GM12878 (cell line): ENCODE measurements at regions not wholly inside any gene's neighbourhood (a gene's known extent, or its start where the extent isn't known, plus 50 kb on each side); places are given as distances from the start of the nearest gene placed in this dataset.

Source experiments
- ATAC-seq: fragments of 200-7000 bp; cut with Tn5 transposase; 3 replicates; pipeline ENCODE4 v1.9.1; 2020; ENCODE audit warnings: mild to moderate bottlenecking, moderate library complexity
- BruUV-seq: library from RNA; stranded (reverse); fragments of 400-500 nt; replicated peaks from 2 replicates; lab custom pipeline; 2021; lab: Mats Ljungman, UMichigan
- CTCF ChIA-PET: fragments of 300-600 bp; sonication (Branson Sonifier 250); formaldehyde crosslinking; extraction: SDS; loops from one replicate; lab custom pipeline; 2021; ENCODE audit warnings: inconsistent platforms; lab: Yijun Ruan, JAX
- POLR2A ChIA-PET: fragments of 350-600 bp; formaldehyde crosslinking; extraction: SDS; loops from one replicate; lab custom pipeline; 2021; ENCODE audit warnings: inconsistent platforms; lab: Charles Lee
- RAD21 ChIA-PET: fragments of 300-600 bp; sonication (Branson Sonifier 250); formaldehyde crosslinking; loops from one replicate; lab custom pipeline; 2023; ENCODE audit warnings: antibody characterized with exemption; ENCODE audit not compliant: unreplicated experiment; lab: Charles Lee
- SMC1A ChIA-PET: fragments of 300-600 bp; sonication (Branson Sonifier 250); formaldehyde crosslinking; loops from one replicate; lab custom pipeline; 2023; ENCODE audit not compliant: unreplicated experiment, uncharacterized antibody; lab: Charles Lee
- DNase-seq: peaks from one replicate; pipeline ENCODE4 v3.0.0-alpha.2; 2011; ENCODE audit warnings: low read depth, low spot score
- FAIRE-seq: peaks from 3 replicates; lab custom pipeline; 2011; peaks lifted over from hg19 to GRCh38; lab: Jason Lieb, UNC
- H2AFZ ChIP-seq: 2 replicates; pipeline ENCODE4 v1.6.0; 2011; ENCODE audit warnings: low read depth, low read length, control low read depth; ENCODE audit not compliant: control insufficient read depth
- H3K27ac ChIP-seq: 2 replicates; pipeline ENCODE4 v1.5.1; 2011; ENCODE audit warnings: control low read depth; ENCODE audit not compliant: control insufficient read depth, insufficient read depth
- H3K27me3 ChIP-seq, 2 experiments: replicated peaks in 1 of 2; 2 replicates each; pipeline versions ENCODE4 v1.6.0 to v1.6.1; 2011; ENCODE audit warnings: low read length in 1 of 2; ENCODE audit not compliant: control insufficient read depth in 2 of 2, insufficient read depth in 2 of 2
- H3K36me3 ChIP-seq, 2 experiments: 2 replicates each; pipeline ENCODE4 v1.5.1; 2011; ENCODE audit warnings: low read length in 1 of 2; ENCODE audit not compliant: control insufficient read depth in 2 of 2, insufficient read depth in 2 of 2
- H3K4me1 ChIP-seq: 2 replicates; pipeline ENCODE4 v1.6.1; 2011; ENCODE audit warnings: mild to moderate bottlenecking, low read length, moderate library complexity, mixed read lengths; ENCODE audit not compliant: control insufficient read depth, insufficient read depth
- H3K4me2 ChIP-seq: 2 replicates; pipeline ENCODE4 v1.6.0; 2011; ENCODE audit warnings: control low read depth; ENCODE audit not compliant: control insufficient read depth, insufficient read depth
- H3K4me3 ChIP-seq: fragments of 200-600 bp; sonication (generic); 2 replicates; pipeline ENCODE4 v1.5.1; 2016
- H3K79me2 ChIP-seq: 2 replicates; pipeline ENCODE4 v1.6.0; 2011; ENCODE audit warnings: low read length; ENCODE audit not compliant: control insufficient read depth, insufficient read depth
- H3K9ac ChIP-seq: 2 replicates; pipeline ENCODE4 v1.8.0; 2011; ENCODE audit warnings: low read length, control low read depth, mixed read lengths; ENCODE audit not compliant: control insufficient read depth, insufficient read depth
- H3K9me3 ChIP-seq: replicated peaks from 3 replicates; pipeline ENCODE4 v1.5.1; 2011; ENCODE audit warnings: mild to moderate bottlenecking, low read length; ENCODE audit not compliant: control insufficient read depth, insufficient read depth
- H4K20me1 ChIP-seq: 2 replicates; pipeline ENCODE4 v1.6.0; 2011; ENCODE audit not compliant: control insufficient read depth, insufficient read depth
- CBX5 ChIP-seq: sonication (generic); IDR thresholded peaks from 2 replicates; pipeline ENCODE4 v1.6.1; 2016; ENCODE audit warnings: low read depth, moderate library complexity, mild to moderate bottlenecking, inconsistent platforms
- CHD4 ChIP-seq: fragments of 200-600 bp; sonication (generic); IDR thresholded peaks from 2 replicates; pipeline ENCODE4 v1.6.1; 2016; ENCODE audit warnings: mild to moderate bottlenecking
- EED ChIP-seq: sonication (generic); IDR thresholded peaks from 2 replicates; pipeline ENCODE4 v1.6.1; 2016; ENCODE audit warnings: antibody characterized with exemption, low read depth
- HDAC2 ChIP-seq: fragments of 200-600 bp; sonication (generic); IDR thresholded peaks from 2 replicates; pipeline ENCODE4 v1.6.1; 2017
- IKZF1 ChIP-seq: fragments of 450-650 bp; conservative IDR thresholded peaks from 2 replicates; pipeline ENCODE4 v1.6.1; 2017; ENCODE audit warnings: antibody characterized with exemption, mild to moderate bottlenecking
- MYB ChIP-seq: fragments of 150-350 bp; IDR thresholded peaks from 2 replicates; pipeline ENCODE4 v1.6.1; 2014; ENCODE audit warnings: mild to moderate bottlenecking, low read depth, low read length, borderline replicate concordance
- NR2F1 ChIP-seq: fragments of 450-650 bp; conservative IDR thresholded peaks from 2 replicates; pipeline ENCODE4 v1.6.1; 2017; ENCODE audit warnings: mild to moderate bottlenecking
- RBBP5 ChIP-seq: fragments of 200-600 bp; sonication (generic); conservative IDR thresholded peaks from 2 replicates; pipeline ENCODE4 v1.6.1; 2016
- SIN3A ChIP-seq: IDR thresholded peaks from 2 replicates; pipeline ENCODE4 v1.6.1; 2012; ENCODE audit warnings: low read depth, low read length, improper control_type of control experiment
- SIX5 ChIP-seq: IDR thresholded peaks from 2 replicates; pipeline ENCODE4 v1.6.1; 2011; ENCODE audit warnings: mild to moderate bottlenecking, low read depth, low read length, moderate library complexity; ENCODE audit not compliant: severe bottlenecking
- SPI1 ChIP-seq: IDR thresholded peaks from 2 replicates; pipeline ENCODE4 v1.6.1; 2011; ENCODE audit warnings: low read depth, mild to moderate bottlenecking, low read length, moderate library complexity, borderline replicate concordance; ENCODE audit not compliant: insufficient read depth
- SREBF2 ChIP-seq: IDR thresholded peaks from 2 replicates; pipeline ENCODE4 v1.6.1; 2012; ENCODE audit warnings: mild to moderate bottlenecking, low read length
- TCF3 ChIP-seq: IDR thresholded peaks from 2 replicates; pipeline ENCODE4 v1.6.1; 2012; ENCODE audit warnings: low read depth, mild to moderate bottlenecking, low read length, borderline replicate concordance; ENCODE audit not compliant: insufficient read depth
- YY1 ChIP-seq: IDR thresholded peaks from 2 replicates; pipeline ENCODE4 v1.6.1; 2011; ENCODE audit warnings: low read depth, mild to moderate bottlenecking, low read length
- in situ Hi-C: fragments of 300-500 bp; cut with MboI; formaldehyde crosslinking; loops from 9 replicates; pipeline ENCODE4 v1.14.3; 2018; ENCODE audit warnings: mixed read lengths
- intact Hi-C: fragments of 100-400 bp; cut with micrococcal nuclease; formaldehyde crosslinking; loops from one replicate; pipeline ENCODE4 v1.14.2; 2022; ENCODE audit not compliant: unreplicated experiment
- TF ChIP-seq, protein P1 (sequence below): IDR thresholded peaks from 2 replicates; pipeline ENCODE4 v1.6.1; 2012; ENCODE audit warnings: low read depth, low read length, improper control_type of control experiment
- TF ChIP-seq, protein P2 (sequence below): IDR thresholded peaks from 2 replicates; pipeline ENCODE4 v1.6.1; 2012; ENCODE audit warnings: low read length, inconsistent platforms

DNA sequence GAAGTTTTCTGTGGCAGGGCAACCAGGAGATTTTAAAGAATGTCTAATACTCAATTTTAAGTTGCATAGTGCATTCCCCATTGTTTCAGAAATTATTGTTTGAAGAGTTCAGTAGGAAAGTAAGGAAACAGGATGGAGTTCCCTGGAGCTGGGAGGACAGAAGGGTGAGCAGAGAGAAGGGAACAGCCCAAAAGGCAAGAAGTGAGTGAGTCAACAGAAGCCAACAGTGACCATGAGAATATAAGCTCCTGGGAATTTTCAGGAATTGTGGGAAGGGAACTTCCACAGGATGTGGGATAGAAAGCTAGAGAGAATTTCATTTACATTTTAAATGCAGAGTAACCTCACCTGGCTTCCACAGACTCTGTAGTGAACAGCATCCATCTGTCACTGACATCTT is 268.1 kb upstream of the ATP5MC3 start:
- CTCF ChIA-PET, result no interaction called here

More for the DNA sequence above, 268.1 kb upstream of the ATP5MC3 start:
- POLR2A ChIA-PET, result no interaction called here
- RAD21 ChIA-PET, result no interaction called here
- SMC1A ChIA-PET, result no interaction called here
- Histone ChIP-seq H3K36me3 (no peaks in the 10 kb centered on the region), H3K4me3 (no peak overlapping the region), H3K27me3 (no peaks in the 10 kb centered on the region), H3K4me2 (no peak overlapping the region), H2AFZ (no peak overlapping the region), H3K9ac (no peak overlapping the region), H4K20me1 (no peaks in the 10 kb centered on the region), H3K27ac (no peak overlapping the region), H3K9me3 (no peaks in the 10 kb centered on the region), H3K79me2 (no peaks in the 10 kb centered on the region), H3K4me1 (no peaks in the 10 kb centered on the region)
- TF ChIP-seq CHD4, result no peak
- TF ChIP-seq, protein P1, sequence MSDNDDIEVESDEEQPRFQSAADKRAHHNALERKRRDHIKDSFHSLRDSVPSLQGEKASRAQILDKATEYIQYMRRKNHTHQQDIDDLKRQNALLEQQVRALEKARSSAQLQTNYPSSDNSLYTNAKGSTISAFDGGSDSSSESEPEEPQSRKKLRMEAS, result no peak
- no peak for TF ChIP-seq RBBP5
- no peak for TF ChIP-seq HDAC2
- TF ChIP-seq IKZF1, result no peak
- no peak for TF ChIP-seq CBX5
- TF ChIP-seq MYB, result no peak
- TF ChIP-seq, protein P2, sequence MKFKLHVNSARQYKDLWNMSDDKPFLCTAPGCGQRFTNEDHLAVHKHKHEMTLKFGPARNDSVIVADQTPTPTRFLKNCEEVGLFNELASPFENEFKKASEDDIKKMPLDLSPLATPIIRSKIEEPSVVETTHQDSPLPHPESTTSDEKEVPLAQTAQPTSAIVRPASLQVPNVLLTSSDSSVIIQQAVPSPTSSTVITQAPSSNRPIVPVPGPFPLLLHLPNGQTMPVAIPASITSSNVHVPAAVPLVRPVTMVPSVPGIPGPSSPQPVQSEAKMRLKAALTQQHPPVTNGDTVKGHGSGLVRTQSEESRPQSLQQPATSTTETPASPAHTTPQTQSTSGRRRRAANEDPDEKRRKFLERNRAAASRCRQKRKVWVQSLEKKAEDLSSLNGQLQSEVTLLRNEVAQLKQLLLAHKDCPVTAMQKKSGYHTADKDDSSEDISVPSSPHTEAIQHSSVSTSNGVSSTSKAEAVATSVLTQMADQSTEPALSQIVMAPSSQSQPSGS, result no peak
- no peak for TF ChIP-seq SPI1
- TF ChIP-seq SREBF2, result no peak
- TF ChIP-seq YY1, result no peak
- no peak for TF ChIP-seq EED
- TF ChIP-seq NR2F1, result no peak
- TF ChIP-seq TCF3, result no peak
- TF ChIP-seq SIN3A, result no peak
- TF ChIP-seq SIX5, result no peak
- in situ Hi-C loops (no loop called here), intact Hi-C loops (no loop called here)
- BruUV-seq, result no TSS peak
- ATAC-seq, result no peak
- FAIRE-seq, result no peak
- DNase-seq, result no peak
